Natural killer cell (primary cell): ENCODE measurements at regions not wholly inside any gene's neighbourhood (a gene's known extent, or its start where the extent isn't known, plus 50 kb on each side); places are given as distances from the start of the nearest gene placed in this dataset.

Experiments
- ATAC-seq, 3 donors: fragments of 150-1000 bp in 2 of 3; fragments of 200-7000 bp in 1 of 3; cut with Tn5 transposase; 1 replicate in 1 of 3; 2 replicates in 2 of 3; pipeline ENCODE4 v1.10.0; 2021; ENCODE audit warnings: mild to moderate bottlenecking in 2 of 3, moderate library complexity in 2 of 3
- DNase-seq, 2 donors: peaks; one replicate each; pipeline versions ENCODE4 v3.0.0 to v3.0.0-alpha.2; 2013 to 2021; ENCODE audit warnings: mixed read lengths in 1 of 2
- H3K27ac ChIP-seq: one replicate; pipeline ENCODE4 v1.5.1; 2013; ENCODE audit warnings: mild to moderate bottlenecking, low read length
- H3K27me3 ChIP-seq: one replicate; pipeline ENCODE4 v1.6.1; 2013; ENCODE audit warnings: low read length; ENCODE audit not compliant: control insufficient read depth, insufficient read depth
- H3K36me3 ChIP-seq: one replicate; pipeline ENCODE4 v1.6.1; 2013; ENCODE audit warnings: low read length; ENCODE audit not compliant: control insufficient read depth, insufficient read depth
- H3K4me1 ChIP-seq: one replicate; pipeline ENCODE4 v1.6.1; 2013; ENCODE audit warnings: low read length; ENCODE audit not compliant: control insufficient read depth, insufficient read depth
- H3K4me3 ChIP-seq: one replicate; pipeline ENCODE4 v1.5.1; 2013; ENCODE audit warnings: low read length
- H3K9me3 ChIP-seq: one replicate; pipeline ENCODE4 v1.6.1; 2013; ENCODE audit warnings: low read length; ENCODE audit not compliant: control insufficient read depth, insufficient read depth
- H3K27ac Mint-ChIP-seq, 2 donors: one replicate each; pipeline ENCODE4 v1.8.0; 2022; ENCODE audit warnings: mild to moderate bottlenecking in 2 of 2, mixed read lengths in 2 of 2, moderate library complexity in 1 of 2
- H3K27me3 Mint-ChIP-seq, 2 donors: one replicate each; pipeline ENCODE4 v1.8.0; 2022; ENCODE audit warnings: low read depth in 2 of 2, mixed read lengths in 2 of 2
- H3K36me3 Mint-ChIP-seq: one replicate; pipeline ENCODE4 v1.8.0; 2022; ENCODE audit warnings: mixed read lengths
- H3K4me1 Mint-ChIP-seq, 2 donors: one replicate each; pipeline ENCODE4 v1.8.0; 2022; ENCODE audit warnings: mixed read lengths in 2 of 2
- H3K4me3 Mint-ChIP-seq: one replicate; pipeline ENCODE4 v1.8.0; 2022; ENCODE audit warnings: mild to moderate bottlenecking, moderate library complexity, mixed read lengths
- H3K9me3 Mint-ChIP-seq, 2 donors: one replicate each; pipeline ENCODE4 v1.8.0; 2022; ENCODE audit warnings: mixed read lengths in 2 of 2
- CTCF ChIP-seq: fragments of 200-600 bp; IDR thresholded peaks from one replicate; pipeline ENCODE4 v1.8.0; 2022; ENCODE audit warnings: antibody characterized with exemption
- WGBS: methylation state at CpG from one replicate; pipeline ENCODE4 v1.1.7; 2013; ENCODE audit warnings: missing lambda C conversion rate; ENCODE audit not compliant: insufficient coverage; 5-methylcytosine and 5-hydroxymethylcytosine counted together
- intact Hi-C: fragments of 100-400 bp; cut with micrococcal nuclease; formaldehyde crosslinking; loops from one replicate; pipeline ENCODE4 v1.14.2; 2022

- Histone ChIP-seq H3K27me3 (peaks cover 2% of the 10 kb centered on the region), H3K36me3 (no peaks in the 10 kb centered on the region), H3K4me1 (no peaks in the 10 kb centered on the region), H3K4me3 (no peak overlapping the region), H3K27ac (no peak overlapping the region), H3K9me3 (no peaks in the 10 kb centered on the region)
- Mint-ChIP-seq H3K27me3 (peaks cover 7 to 14% of the 10 kb centered on the region in 2 donors), H3K4me1 (no peaks in the 10 kb centered on the region), H3K36me3 (no peaks in the 10 kb centered on the region), H3K4me3 (no peak overlapping the region), H3K27ac (no peak overlapping the region), H3K9me3 (no peaks in the 10 kb centered on the region)
- no peak for ATAC-seq
- DNase-seq: no peak
- TF ChIP-seq CTCF: no peak
- intact Hi-C loops: no loop called here
- WGBS: no CpG with 5 or more reads among the region's 2 CpGs
Measured at GRCh38 chr1:208644401-208645160, 400.4 kb upstream of the PLXNA2 start.

- H3K4me3 Mint-ChIP-seq: no peak overlapping the region
- H3K4me1 ChIP-seq: no peaks in the 10 kb centered on the region
- no peak overlapping the region for H3K4me3 ChIP-seq
- WGBS: 86% methylated on average over 2 of the region's 2 CpGs
- no peak for ATAC-seq
- intact Hi-C loops: no loop called here
- H3K27me3 Mint-ChIP-seq: peaks cover 7 to 22% of the 10 kb centered on the region in 2 donors
- no peak overlapping the region for H3K27ac ChIP-seq
- H3K36me3 Mint-ChIP-seq: no peaks in the 10 kb centered on the region
- no peak for DNase-seq
- TF ChIP-seq CTCF: no peak
- H3K27ac Mint-ChIP-seq: no peak overlapping the region
- H3K9me3 ChIP-seq: no peaks in the 10 kb centered on the region
- H3K9me3 Mint-ChIP-seq: no peaks in the 10 kb centered on the region
- H3K4me1 Mint-ChIP-seq: no peaks in the 10 kb centered on the region
- peaks cover 2% of the 10 kb centered on the region for H3K27me3 ChIP-seq
- no peaks in the 10 kb centered on the region for H3K36me3 ChIP-seq
Measured at GRCh38 chr1:208646431-208646830, 402.2 kb upstream of the PLXNA2 start.

- intact Hi-C loops: no loop called here
- H3K36me3 Mint-ChIP-seq: no peaks in the 10 kb centered on the region
Measured at GRCh38 chr1:208648146-208648545, 404.0 kb upstream of the PLXNA2 start.

More at GRCh38 chr1:208648146-208648545, 404.0 kb upstream of the PLXNA2 start:
- no peaks in the 10 kb centered on the region for H3K9me3 Mint-ChIP-seq
- H3K27ac Mint-ChIP-seq: no peak overlapping the region
- H3K27ac ChIP-seq: no peak overlapping the region
- TF ChIP-seq CTCF: no peak
- H3K9me3 ChIP-seq: no peaks in the 10 kb centered on the region
- H3K4me3 ChIP-seq: no peak overlapping the region
- H3K36me3 ChIP-seq: no peaks in the 10 kb centered on the region
- DNase-seq (no peak), ATAC-seq (no peak)
- no peaks in the 10 kb centered on the region for H3K4me1 Mint-ChIP-seq
- WGBS: 77% methylated on average over 3 of the region's 3 CpGs
- H3K4me1 ChIP-seq: no peaks in the 10 kb centered on the region
- H3K27me3 ChIP-seq: peaks cover 2% of the 10 kb centered on the region
- peaks cover 7 to 22% of the 10 kb centered on the region in 2 donors for H3K27me3 Mint-ChIP-seq
- no peak overlapping the region for H3K4me3 Mint-ChIP-seq
